DOHH2 (cell line): ENCODE measurements at regions not wholly inside any gene's neighbourhood (a gene's known extent, or its start where the extent isn't known, plus 50 kb on each side); places are given as distances from the start of the nearest gene placed in this dataset.

Experiments used
- H3F3A ChIP-seq: fragments of 200-600 bp; sonication (generic), shearing (Covaris generic); 2 replicates; pipeline ENCODE4 v1.6.0; 2016; ENCODE audit warnings: antibody characterized with exemption, mild to moderate bottlenecking; ENCODE audit not compliant: control insufficient read depth, insufficient read depth
- H3K27ac ChIP-seq: fragments of 200-600 bp; sonication (generic); 2 replicates; pipeline ENCODE4 v1.5.1; 2014; ENCODE audit warnings: low read depth, mild to moderate bottlenecking, low read length, moderate library complexity
- H3K27me3 ChIP-seq: fragments of 200-600 bp; sonication (generic); 2 replicates; pipeline ENCODE4 v1.6.1; 2014; ENCODE audit warnings: mild to moderate bottlenecking, low read length, mixed read lengths; ENCODE audit not compliant: control insufficient read depth
- H3K36me3 ChIP-seq: fragments of 200-600 bp; sonication (generic); 2 replicates; pipeline ENCODE4 v1.6.1; 2014; ENCODE audit warnings: mild to moderate bottlenecking, low read length, moderate library complexity, mixed read lengths; ENCODE audit not compliant: control insufficient read depth
- H3K4me1 ChIP-seq: fragments of 200-600 bp; sonication (generic); 2 replicates; pipeline ENCODE4 v1.6.1; 2014; ENCODE audit warnings: mild to moderate bottlenecking, low read length, mixed read lengths; ENCODE audit not compliant: control insufficient read depth
- H3K4me2 ChIP-seq: fragments of 200-600 bp; sonication (generic); 2 replicates; pipeline ENCODE4 v1.6.0; 2014; ENCODE audit warnings: mild to moderate bottlenecking, low read length, moderate library complexity
- H3K4me3 ChIP-seq: fragments of 200-600 bp; sonication (generic); 2 replicates; pipeline ENCODE4 v1.5.1; 2014; ENCODE audit warnings: mild to moderate bottlenecking, low read length, mixed read lengths
- H3K79me2 ChIP-seq: fragments of 200-600 bp; sonication (generic); 2 replicates; pipeline ENCODE4 v1.6.1; 2014; ENCODE audit warnings: mild to moderate bottlenecking, low read length, mixed read lengths; ENCODE audit not compliant: control insufficient read depth
- H3K9me2 ChIP-seq: fragments of 200-600 bp; sonication (generic); replicated peaks from 2 replicates; pipeline ENCODE4 v1.6.1; 2014; ENCODE audit warnings: mild to moderate bottlenecking, low read length, mixed read lengths; ENCODE audit not compliant: control insufficient read depth
- H3K9me3 ChIP-seq: fragments of 200-600 bp; sonication (generic); 2 replicates; pipeline ENCODE4 v1.6.1; 2014; ENCODE audit warnings: antibody characterized with exemption, low read length, mixed read lengths; ENCODE audit not compliant: control insufficient read depth, insufficient read depth
- H4K20me1 ChIP-seq: fragments of 200-600 bp; sonication (generic); 2 replicates; pipeline ENCODE4 v1.6.0; 2014; ENCODE audit warnings: low read depth, mild to moderate bottlenecking, antibody characterized with exemption, low read length, moderate library complexity; ENCODE audit not compliant: control insufficient read depth, insufficient read depth
- EZH2phosphoT487 ChIP-seq: fragments of 200-600 bp; sonication (generic); IDR thresholded peaks from 2 replicates; pipeline ENCODE4 v1.6.1; 2017; ENCODE audit warnings: borderline replicate concordance, mild to moderate bottlenecking, antibody characterized with exemption, low read length, moderate library complexity, mixed read lengths
- TF ChIP-seq, protein P1 (sequence below): fragments of 200-600 bp; sonication (generic); IDR thresholded peaks from one replicate; pipeline ENCODE4 v1.5.1; 2014; ENCODE audit warnings: antibody characterized with exemption, mild to moderate bottlenecking, low read depth, low read length; ENCODE audit not compliant: poor library complexity, severe bottlenecking

DNA sequence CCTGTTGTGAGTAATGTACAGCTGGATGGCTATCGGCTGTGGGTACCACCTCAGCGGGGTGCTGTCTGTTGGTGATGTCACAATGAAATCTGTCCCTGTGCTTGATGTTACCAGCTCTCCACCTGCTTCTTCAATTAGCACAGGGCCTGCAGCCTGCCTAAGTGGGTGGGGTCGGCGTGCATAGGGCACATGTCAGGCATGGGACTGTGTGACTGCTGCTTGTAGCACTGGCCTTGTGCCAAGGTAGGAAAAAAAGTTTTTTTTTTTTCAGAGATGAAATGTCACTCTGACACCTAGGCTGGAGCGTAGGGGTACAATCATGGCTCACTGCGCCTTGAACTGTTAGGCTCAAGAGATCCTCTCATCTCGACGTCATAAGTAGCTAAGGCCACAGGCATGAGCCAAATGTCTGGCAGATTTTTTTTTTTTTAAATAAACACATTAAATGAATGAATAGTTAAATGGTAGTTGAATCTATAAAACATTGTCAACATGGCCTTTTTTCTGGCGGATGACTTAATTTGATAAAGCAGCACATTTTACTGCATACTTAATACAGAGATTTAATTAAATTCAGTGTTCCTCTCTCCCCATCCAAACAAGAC, 222.5 kb downstream of the NXNL2 start:
- Histone ChIP-seq H3K9me3 (no peaks in the 10 kb centered on the region), H3K4me1 (no peaks in the 10 kb centered on the region), H4K20me1 (no peaks in the 10 kb centered on the region), H3F3A (no peaks in the 10 kb centered on the region), H3K4me2 (no peak overlapping the region), H3K9me2 (no peaks in the 10 kb centered on the region), H3K36me3 (no peaks in the 10 kb centered on the region), H3K27ac (no peak overlapping the region), H3K79me2 (no peaks in the 10 kb centered on the region), H3K4me3 (no peak overlapping the region), H3K27me3 (no peaks in the 10 kb centered on the region)
- TF ChIP-seq, protein P1, sequence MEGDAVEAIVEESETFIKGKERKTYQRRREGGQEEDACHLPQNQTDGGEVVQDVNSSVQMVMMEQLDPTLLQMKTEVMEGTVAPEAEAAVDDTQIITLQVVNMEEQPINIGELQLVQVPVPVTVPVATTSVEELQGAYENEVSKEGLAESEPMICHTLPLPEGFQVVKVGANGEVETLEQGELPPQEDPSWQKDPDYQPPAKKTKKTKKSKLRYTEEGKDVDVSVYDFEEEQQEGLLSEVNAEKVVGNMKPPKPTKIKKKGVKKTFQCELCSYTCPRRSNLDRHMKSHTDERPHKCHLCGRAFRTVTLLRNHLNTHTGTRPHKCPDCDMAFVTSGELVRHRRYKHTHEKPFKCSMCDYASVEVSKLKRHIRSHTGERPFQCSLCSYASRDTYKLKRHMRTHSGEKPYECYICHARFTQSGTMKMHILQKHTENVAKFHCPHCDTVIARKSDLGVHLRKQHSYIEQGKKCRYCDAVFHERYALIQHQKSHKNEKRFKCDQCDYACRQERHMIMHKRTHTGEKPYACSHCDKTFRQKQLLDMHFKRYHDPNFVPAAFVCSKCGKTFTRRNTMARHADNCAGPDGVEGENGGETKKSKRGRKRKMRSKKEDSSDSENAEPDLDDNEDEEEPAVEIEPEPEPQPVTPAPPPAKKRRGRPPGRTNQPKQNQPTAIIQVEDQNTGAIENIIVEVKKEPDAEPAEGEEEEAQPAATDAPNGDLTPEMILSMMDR: no peak
- no peak for TF ChIP-seq EZH2phosphoT487

DNA sequence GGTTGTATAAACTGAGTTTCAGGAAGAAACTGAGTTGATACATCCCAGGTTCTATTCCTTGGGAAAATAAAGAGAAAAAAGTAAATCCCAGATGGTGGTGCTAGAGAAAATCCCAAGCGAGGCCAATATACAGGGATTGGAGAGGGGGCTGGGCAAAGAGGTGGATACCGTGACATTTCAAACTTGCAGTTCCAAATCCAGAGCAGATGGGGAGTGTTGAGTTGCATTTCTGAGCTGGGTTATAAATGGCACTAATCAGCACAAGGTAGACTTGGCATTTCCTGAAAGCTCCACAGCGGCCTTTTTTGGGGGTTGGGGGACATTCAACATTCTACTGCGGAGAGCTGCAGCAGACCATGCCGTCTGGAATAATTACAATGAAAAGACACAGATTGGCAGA, 224.4 kb downstream of the NXNL2 start:
- Histone ChIP-seq H3K79me2 (no peaks in the 10 kb centered on the region), H3K4me2 (no peak overlapping the region), H3F3A (no peaks in the 10 kb centered on the region), H3K9me2 (no peaks in the 10 kb centered on the region), H3K4me3 (no peak overlapping the region), H4K20me1 (no peaks in the 10 kb centered on the region), H3K4me1 (no peaks in the 10 kb centered on the region), H3K27ac (no peak overlapping the region), H3K36me3 (no peaks in the 10 kb centered on the region), H3K27me3 (no peaks in the 10 kb centered on the region), H3K9me3 (no peaks in the 10 kb centered on the region)
- TF ChIP-seq EZH2phosphoT487: no peak
- TF ChIP-seq, protein P1: no peak

- Histone ChIP-seq H3K79me2 (no peaks in the 10 kb centered on the region), H3K36me3 (no peaks in the 10 kb centered on the region), H3K27me3 (no peaks in the 10 kb centered on the region), H3K9me3 (no peaks in the 10 kb centered on the region), H3K4me1 (no peaks in the 10 kb centered on the region), H3K27ac (no peak overlapping the region), H3K4me2 (no peak overlapping the region), H3K9me2 (no peaks in the 10 kb centered on the region), H4K20me1 (no peaks in the 10 kb centered on the region), H3F3A (no peaks in the 10 kb centered on the region), H3K4me3 (no peak overlapping the region)
- TF ChIP-seq EZH2phosphoT487: no peak
- TF ChIP-seq, protein P1: no peak
These were observed 224.3 kb upstream of the S1PR3 start for GRCh38 chr9:88766778-88767503.
